KOPT-K1 (cell line): ENCODE measurements at regions not wholly inside any gene's neighbourhood (a gene's known extent, or its start where the extent isn't known, plus 50 kb on each side); places are given as distances from the start of the nearest gene placed in this dataset.
"Not testable (repeated sequence)": the region's sequence is repeated elsewhere in the genome, so short reads cannot be mapped to it uniquely, and the experiment has no call there.

Experiments
- H3K27ac ChIP-seq: fragments of 200-600 bp; sonication (generic); 2 replicates; pipeline ENCODE4 v1.5.1; 2016; ENCODE audit warnings: antibody characterized with exemption, mild to moderate bottlenecking, low read depth, low read length; ENCODE audit not compliant: poor library complexity, severe bottlenecking
- H3K36me3 ChIP-seq: fragments of 200-600 bp; sonication (generic); 2 replicates; pipeline ENCODE4 v1.5.1; 2017; ENCODE audit warnings: antibody characterized with exemption, mild to moderate bottlenecking, low read length, moderate library complexity; ENCODE audit not compliant: insufficient read depth
- H3K9me3 ChIP-seq: fragments of 200-600 bp; sonication (generic); 2 replicates; pipeline ENCODE4 v1.5.1; 2017; ENCODE audit warnings: antibody characterized with exemption, low read length, mild to moderate bottlenecking; ENCODE audit not compliant: insufficient read depth, poor library complexity, severe bottlenecking

DNA sequence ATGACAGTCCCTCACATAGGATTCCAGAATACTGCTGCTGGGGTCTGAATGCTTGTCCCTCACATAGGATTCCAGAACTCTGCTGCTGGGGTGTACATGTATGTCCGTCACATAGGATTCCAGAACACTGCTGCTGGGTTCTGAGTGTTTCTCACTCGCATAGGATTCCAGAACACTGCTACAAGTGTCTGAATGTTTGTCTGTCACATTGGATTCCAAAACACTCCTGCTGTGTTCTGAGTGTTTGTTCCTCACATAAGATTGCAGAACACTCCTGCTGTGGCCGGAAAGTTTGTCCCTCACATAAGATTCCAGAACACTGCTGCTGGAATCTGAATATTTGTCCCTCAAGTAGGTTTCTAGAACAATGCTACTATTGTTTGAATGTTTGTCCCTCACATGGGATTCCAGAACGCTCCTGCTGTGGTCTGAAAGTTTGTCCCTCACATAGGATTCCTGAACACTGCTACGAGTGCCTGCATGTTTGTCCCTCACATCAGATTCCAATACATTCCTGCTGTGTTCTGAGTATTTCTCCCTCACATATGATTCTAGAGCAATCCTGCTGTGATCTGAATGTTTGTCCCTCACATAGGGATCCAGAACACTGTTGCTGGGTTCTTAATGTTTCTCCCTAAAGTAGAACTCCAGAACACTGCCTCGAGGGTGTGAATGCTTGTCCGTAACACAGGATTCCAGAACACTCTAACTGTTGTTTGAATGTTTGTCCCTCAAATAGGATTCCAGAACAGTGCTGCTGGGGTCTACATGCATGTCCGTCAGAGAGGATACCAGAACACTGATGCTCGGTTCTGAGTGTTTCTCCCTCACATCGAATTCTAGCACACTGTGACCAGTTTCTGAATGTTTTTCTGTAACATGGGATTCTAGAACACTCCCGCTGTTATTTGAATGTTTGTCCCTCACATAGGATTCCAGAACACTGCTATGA lies 200.4 kb downstream of the FOXD4L6 start:
- H3K9me3 ChIP-seq = peaks cover 56% of the 10 kb centered on the region

DNA sequence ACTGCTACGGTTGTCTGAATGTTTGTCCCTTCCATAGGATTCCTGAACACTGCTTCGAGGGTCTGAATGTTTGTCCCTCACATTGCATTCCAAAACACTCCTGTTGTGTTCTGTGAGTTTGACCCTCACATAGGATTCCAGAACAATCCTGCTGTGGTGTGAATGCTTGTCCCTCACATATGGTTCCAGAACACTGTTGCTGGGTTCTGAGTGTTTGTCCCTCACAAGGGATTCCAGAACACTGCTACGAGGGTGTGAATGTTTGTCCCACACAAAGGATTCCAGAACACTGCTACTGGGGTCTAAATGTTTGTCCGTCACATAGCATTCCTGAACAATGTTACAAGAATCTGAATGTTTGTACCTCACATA lies 201.2 kb downstream of the FOXD4L6 start:
- Histone ChIP-seq H3K9me3 (peaks cover 53% of the 10 kb centered on the region), H3K36me3 (no peaks in the 10 kb centered on the region)

More for the DNA sequence above, 200.4 kb downstream of the FOXD4L6 start:
- no peak overlapping the region for H3K27ac ChIP-seq
- no peaks in the 10 kb centered on the region for H3K36me3 ChIP-seq

DNA sequence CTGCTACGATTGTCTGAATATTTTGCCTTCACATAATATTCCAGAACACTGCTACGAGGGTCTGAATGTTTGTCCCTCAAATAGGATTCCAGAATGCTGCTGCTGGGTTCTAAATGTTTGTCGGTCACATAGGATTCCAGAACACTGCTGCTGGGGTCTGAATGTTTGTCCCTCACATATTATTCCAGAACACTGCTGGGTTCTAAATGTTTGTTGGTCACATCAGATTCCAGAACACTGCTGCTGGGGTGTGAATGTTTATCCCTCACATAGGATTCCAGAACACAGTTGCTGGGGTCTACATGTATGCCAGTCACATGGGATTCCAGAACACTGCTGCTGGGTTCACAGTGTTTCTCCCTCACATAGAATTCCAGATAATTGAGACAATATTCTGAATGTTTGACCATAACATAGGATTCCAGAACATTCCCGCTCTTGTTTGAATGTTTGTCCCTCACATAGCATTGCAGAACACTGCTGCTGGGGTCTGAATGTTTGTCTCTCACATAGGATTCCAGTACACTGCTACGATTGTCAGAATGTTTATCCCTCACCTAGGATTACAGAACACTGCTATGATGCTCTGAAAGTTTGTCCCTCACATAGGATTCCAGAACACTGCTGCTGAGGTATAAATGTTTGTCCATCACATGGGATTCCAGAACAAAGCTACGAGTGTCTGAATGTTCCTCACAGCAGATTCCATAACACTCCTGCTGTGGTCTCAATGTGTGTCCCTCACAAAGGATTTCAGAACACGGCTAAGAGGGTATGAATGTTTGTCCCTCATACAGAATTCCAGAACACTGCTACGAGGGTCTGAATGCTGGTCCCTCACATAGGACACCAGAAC lies 201.8 kb downstream of the FOXD4L6 start:
- Histone ChIP-seq H3K27ac (no peak overlapping the region), H3K36me3 (no peaks in the 10 kb centered on the region), H3K9me3 (peaks cover 51% of the 10 kb centered on the region)

More for the DNA sequence above, 201.2 kb downstream of the FOXD4L6 start:
- no peak overlapping the region for H3K27ac ChIP-seq

DNA sequence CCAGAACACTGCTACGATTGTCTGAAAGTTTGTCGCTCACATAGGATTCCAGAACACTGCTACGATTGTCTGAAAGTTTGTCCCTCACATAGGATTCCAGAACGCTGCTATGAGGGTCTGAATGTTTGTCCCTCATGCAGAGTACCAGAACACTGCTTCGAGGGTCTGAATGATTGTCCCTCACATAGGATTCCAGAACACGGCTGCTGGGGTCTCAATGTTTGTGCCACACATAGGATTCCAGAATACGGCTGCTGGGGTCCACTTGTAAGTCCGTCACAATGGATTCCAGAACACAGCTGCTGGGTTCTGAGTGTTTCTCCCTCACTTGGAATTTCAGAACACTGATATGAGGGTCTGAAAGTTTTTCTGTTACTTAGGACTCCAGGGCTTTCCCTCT lies 203.3 kb downstream of the FOXD4L6 start:
- peaks cover 51% of the 10 kb centered on the region for H3K9me3 ChIP-seq
- no peaks in the 10 kb centered on the region for H3K36me3 ChIP-seq
- no peak overlapping the region for H3K27ac ChIP-seq

DNA sequence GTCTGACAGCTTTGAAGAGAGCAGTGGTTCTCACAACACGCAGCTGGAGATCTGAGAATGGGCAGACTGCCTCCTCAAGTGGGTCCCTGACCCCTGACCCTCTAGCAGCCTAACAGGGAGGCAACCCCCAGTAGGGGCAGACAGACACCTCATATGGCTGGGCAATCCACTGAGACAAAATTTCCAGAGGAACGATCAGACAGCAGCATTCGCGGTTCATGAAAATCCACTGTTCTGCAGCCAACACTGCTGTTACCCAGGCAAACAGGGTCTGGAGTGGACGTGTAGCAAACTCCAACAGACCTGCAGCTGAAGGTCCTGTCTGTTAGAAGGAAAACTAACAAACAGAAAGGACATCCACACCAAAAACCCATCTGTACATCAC lies 212.1 kb downstream of the FOXD4L6 start:
- peaks cover 40% of the 10 kb centered on the region for H3K9me3 ChIP-seq
- not testable (repeated sequence) for H3K36me3 ChIP-seq, H3K27ac ChIP-seq

DNA sequence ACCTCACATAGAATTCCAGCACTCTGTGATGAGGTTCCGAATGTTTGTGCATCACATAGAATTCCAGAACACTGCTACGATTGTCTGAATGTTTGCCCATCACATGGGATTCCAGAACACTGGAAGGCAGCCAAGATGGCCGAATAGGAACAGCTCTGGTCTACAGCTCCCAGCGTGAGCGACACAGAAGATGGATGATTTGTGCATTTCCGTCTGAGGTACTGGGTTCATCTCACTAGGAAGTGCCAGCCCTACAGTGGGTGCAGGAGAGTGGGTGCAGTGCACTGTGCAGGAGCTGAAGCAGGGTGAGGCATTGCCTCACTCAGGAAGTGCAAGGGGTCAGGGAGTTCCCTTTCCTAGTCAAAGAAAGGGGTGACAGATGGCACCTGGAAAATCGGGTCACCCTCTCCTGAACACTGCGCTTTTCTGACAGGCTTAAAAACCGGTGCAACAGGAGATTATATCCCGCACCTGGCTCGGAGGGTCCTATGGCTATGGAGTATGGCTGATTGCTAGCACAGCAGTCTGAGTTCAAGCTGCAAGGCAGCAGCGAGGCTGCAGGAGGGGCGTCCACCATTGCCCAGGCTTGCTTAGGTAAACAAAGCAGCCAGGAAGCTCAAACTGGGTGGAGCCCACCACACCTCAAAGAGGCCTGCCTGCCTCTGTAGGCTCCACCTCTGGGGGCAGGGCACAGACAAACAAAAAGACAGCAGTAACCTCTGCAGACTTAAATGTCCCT lies 212.7 kb downstream of the FOXD4L6 start:
- not testable (repeated sequence) for H3K36me3 ChIP-seq, H3K27ac ChIP-seq
- peaks cover 45% of the 10 kb centered on the region for H3K9me3 ChIP-seq

DNA sequence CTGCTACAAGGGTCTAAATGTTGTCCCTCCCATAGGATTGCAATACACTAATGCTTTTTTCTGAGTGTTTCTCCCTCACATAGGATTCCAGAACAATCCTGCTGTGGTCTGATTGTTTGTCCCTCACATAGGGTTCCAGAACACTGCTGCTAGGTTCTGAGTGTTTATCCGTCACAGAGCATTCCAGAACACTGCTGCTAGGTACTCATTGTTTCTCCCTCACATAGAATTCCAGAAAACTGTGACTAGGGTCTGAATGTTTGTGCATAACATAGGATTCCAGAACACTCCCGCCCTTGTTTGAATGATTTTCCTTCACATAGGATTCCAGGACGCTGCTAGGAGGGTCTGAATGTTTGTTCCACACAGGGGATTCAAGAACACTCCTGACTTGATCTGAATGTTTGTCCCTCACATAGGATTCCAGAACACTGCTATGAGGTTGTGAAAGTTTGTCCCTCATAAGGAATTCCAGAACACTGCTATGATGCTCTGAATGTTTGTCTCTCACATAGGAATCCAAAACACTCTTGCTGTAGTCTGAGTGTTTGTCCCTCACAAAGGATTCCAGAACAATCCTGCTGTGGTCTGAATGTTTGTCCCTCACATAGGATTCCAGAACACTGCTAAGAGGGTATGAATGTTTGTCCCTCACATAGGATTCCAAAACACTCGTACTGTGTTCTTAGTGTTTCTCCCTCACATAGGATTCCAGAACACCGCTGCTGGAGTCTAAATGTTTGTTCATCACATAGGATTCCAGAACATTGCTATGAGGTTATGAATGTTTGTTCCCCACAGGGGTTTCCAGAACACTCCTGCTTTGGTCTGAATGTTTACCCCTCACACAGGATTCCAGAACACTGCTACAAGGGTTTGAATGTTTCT lies 213.5 kb downstream of the FOXD4L6 start:
- Histone ChIP-seq H3K9me3 (peaks cover 53% of the 10 kb centered on the region), H3K27ac (no peak overlapping the region), H3K36me3 (no peaks in the 10 kb centered on the region)

DNA sequence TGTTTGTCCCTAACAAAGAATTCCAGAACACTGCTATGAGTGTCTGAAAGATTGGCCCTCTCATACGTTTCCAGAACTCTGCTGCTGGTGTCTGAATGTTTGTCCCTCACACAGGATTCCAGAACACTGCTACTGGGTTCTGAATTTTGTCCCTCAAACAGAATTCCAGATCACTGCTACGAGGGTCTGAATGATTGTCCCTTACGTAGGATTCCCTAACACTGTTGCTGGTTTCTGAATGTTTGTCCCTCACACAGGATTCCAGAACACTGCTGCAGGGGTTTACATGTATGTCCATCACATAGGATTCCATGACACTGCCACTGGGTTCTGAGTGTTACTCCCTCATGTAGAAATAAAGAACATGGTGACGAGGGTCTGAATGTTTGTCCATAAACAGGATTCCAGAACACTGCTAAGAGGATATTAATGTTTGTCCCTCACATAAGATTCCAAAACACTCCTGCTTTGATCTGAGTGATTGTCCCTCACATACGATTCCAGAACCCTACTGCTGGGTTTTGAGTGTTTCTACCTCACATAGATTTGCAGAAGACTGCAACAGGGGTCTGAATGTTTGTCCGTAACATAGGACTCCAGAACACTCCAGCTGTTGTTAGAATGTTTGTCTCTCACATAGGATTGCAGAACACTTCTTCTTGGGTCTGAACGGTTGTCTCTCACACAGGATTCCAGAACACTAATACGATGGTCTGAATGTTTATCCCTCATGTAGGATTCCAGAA lies 214.4 kb downstream of the FOXD4L6 start:
- Histone ChIP-seq H3K36me3 (no peaks in the 10 kb centered on the region), H3K9me3 (peaks cover 61% of the 10 kb centered on the region), H3K27ac (no peak overlapping the region)

DNA sequence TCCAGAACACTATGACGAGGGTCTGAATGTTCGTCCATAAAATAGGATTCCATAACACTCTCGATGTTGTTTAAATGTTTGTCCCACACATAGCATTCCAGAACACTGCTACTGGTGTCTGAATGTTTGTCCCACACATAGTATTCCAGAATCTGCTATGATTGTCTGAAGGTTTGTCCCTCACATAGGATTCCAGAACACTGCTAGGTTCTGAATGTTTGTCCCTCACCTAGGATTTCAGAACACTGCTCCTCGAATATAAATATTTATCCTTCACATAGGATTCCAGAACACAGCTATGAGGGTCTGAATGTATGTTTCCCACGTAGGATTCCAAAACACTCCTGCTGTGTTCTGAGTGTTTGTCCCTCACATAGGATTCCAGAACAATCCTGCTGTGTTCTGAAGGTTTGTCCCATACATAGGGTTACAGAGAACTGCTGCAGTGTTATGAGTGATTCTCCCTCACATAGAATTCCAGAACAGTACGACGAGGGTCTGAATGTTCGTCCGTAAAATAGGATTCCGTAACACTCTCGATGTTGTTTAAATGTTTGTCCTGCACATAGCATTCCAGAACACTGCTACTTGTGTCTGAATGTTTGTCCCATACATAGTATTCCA lies 215.3 kb downstream of the FOXD4L6 start:
- Histone ChIP-seq H3K9me3 (peaks cover 70% of the 10 kb centered on the region), H3K27ac (no peak overlapping the region), H3K36me3 (no peaks in the 10 kb centered on the region)

DNA sequence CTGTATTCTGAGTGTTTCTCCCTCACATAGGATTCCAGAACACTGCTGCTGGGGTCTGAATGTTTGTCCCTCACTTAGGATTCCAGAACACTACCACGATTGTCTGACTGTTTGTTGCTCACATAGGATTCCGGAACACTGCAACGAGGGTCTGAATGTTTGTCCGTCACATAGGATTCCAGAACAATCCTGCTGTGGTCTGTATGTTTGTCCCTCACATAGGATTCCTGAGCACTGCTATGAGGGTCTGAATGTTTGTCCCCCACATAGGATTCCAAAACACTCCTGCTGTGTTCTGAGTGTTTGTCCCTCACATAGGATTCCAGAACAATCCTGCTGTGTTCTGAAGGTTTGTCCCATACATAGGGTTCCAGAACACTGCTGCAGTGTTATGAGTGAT lies 215.8 kb downstream of the FOXD4L6 start:
- H3K27ac ChIP-seq, H3K36me3 ChIP-seq: not testable (repeated sequence)
- peaks cover 76% of the 10 kb centered on the region for H3K9me3 ChIP-seq

DNA sequence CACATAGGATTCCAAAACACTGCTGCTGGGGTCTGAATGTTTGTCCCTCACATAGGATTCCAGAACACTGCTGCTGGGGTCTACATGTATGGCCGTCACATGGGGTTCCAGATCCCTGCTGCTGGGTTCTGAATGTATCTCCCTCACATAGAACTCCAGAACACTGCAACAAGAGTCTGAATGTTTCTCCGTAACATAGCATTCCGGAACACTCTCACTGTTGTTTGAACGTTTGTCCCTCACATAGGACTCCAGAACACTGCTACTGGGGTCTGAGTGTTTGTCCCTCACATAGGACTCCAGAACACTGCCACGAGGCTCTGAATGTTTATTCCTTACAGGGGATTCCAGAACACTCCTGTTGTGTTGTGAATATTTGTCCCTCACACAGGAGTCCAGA lies 216.8 kb downstream of the FOXD4L6 start:
- no peak overlapping the region for H3K27ac ChIP-seq
- no peaks in the 10 kb centered on the region for H3K36me3 ChIP-seq
- peaks cover 84% of the 10 kb centered on the region for H3K9me3 ChIP-seq

DNA sequence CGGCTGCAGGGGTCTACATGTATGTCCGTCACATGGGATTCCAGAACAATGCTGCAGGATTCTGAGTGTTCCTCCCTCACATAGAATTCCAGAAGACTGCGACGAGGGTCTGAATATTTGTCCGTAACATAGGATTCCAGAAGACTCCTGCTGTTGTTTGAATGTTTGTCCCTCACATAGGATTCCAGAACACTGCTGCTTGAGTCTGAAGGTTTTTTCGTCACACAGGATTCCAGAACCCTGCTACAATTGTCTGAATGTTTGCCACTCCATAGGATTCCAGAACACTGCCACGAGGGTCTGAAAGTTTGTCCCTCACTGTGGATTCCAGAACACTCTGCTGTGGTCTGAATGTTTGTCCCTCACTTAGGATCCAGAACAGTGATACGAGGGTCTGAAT lies 217.5 kb downstream of the FOXD4L6 start:
- H3K27ac ChIP-seq, H3K36me3 ChIP-seq: not testable (repeated sequence)
- peaks cover 84% of the 10 kb centered on the region for H3K9me3 ChIP-seq

DNA sequence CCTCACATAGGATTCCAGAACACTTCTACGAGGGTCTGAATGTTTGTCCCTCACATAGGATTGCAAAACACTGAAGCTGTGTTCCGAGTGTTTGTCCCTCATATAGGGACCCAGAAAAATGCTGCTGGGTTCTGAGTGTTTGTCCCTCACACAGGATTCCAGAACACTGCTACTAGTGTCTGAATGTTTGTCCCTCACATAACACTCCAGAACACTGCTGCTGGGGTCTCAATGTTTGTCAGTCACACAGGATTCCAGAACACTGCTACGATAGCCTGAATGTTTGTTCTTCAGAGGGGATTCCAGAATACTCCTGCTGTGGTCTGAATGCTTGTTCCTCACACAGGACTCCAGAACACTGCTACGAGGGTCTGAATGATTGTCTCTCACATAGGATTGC lies 218.7 kb downstream of the FOXD4L6 start:
- Histone ChIP-seq H3K9me3 (peaks cover 78% of the 10 kb centered on the region), H3K27ac (no peak overlapping the region), H3K36me3 (no peaks in the 10 kb centered on the region)
